Retinal pigment epithelial cell (primary cell): ENCODE measurements at regions not wholly inside any gene's neighbourhood (a gene's known extent, or its start where the extent isn't known, plus 50 kb on each side); places are given as distances from the start of the nearest gene placed in this dataset.

Source experiments
- DNase-seq: peaks from one replicate; pipeline ENCODE4 v3.0.0-alpha.2; 2010; ENCODE audit warnings: low read depth
- H3K4me3 ChIP-seq: 2 replicates; pipeline ENCODE4 v1.5.1; 2011; ENCODE audit warnings: mild to moderate bottlenecking, low read length, control low read depth, moderate library complexity
- CTCF ChIP-seq: conservative IDR thresholded peaks from 2 replicates; pipeline ENCODE4 v1.5.1; 2011; ENCODE audit warnings: low read depth, low read length, control low read depth, inconsistent platforms

GRCh38 chr15:39132070-39132469 lies 448.8 kb upstream of the THBS1 start:
- DNase-seq: no peak
- no peak for TF ChIP-seq CTCF
- no peak overlapping the region for H3K4me3 ChIP-seq

- TF ChIP-seq CTCF: no peak
- H3K4me3 ChIP-seq: no peak overlapping the region
- DNase-seq: peak; percentile 56
Observed at GRCh38 chr15:39132954-39133600, 447.8 kb upstream of the THBS1 start.

- no peak for TF ChIP-seq CTCF
- no peak for DNase-seq
- no peak overlapping the region for H3K4me3 ChIP-seq
Observed at GRCh38 chr15:39134282-39134681, 446.6 kb upstream of the THBS1 start.

GRCh38 chr15:39135989-39136388 lies 444.9 kb upstream of the THBS1 start:
- H3K4me3 ChIP-seq: no peak overlapping the region
- DNase-seq: no peak
- no peak for TF ChIP-seq CTCF

- H3K4me3 ChIP-seq: no peak overlapping the region
- no peak for DNase-seq
- no peak for TF ChIP-seq CTCF
Observed at GRCh38 chr15:39139431-39140059, 441.3 kb upstream of the THBS1 start.

- H3K4me3 ChIP-seq: no peak overlapping the region
- no peak for TF ChIP-seq CTCF
- DNase-seq: no peak
Observed at GRCh38 chr15:39140060-39140604, 440.7 kb upstream of the THBS1 start.

GRCh38 chr15:39142500-39142899 lies 438.4 kb upstream of the THBS1 start:
- no peak overlapping the region for H3K4me3 ChIP-seq
- TF ChIP-seq CTCF: no peak
- no peak for DNase-seq
